ENCODE measurements at regions not wholly inside any gene's neighbourhood (a gene's known extent, or its start where the extent isn't known, plus 50 kb on each side); places are given as distances from the start of the nearest gene placed in this dataset.
A peak's percentile ranks its signal among the peaks of the same experiment; 100 is the strongest.

DNA sequence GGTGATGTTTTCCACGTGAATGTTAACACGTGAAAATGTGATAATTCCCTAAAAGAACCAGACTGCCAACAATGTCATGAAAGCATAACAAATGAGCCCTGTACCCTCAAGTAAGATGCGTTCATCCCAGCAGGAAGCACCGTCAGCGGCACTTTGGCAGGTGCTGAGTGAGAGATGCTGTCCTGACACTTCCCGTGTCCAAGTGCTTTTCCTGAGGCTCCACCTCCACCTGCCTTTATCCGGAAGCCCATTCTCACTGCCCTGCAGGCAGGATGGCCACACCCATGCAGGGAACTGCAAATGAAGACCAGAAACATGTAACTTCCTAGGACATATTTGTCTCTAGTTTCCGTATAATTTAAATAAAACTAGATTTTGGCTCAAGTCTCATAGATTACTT is 238.0 kb upstream of the IRX2 start:
- no peak overlapping the region for H3K27ac ChIP-seq (ENCODE audit: low read depth in 1 of 2, low read length in 2 of 2)
- no peaks in the 10 kb centered on the region for H4K20me1 ChIP-seq (ENCODE audit: insufficient read depth, low read length)
- H3K79me2 ChIP-seq (ENCODE audit: insufficient read depth, low read length): no peaks in the 10 kb centered on the region
- no peak overlapping the region for H2AFZ ChIP-seq (ENCODE audit: insufficient read depth, low read depth, low read length, poor library complexity, severe bottlenecking)
- no peak overlapping the region for H3K4me2 ChIP-seq (replicated peaks; ENCODE audit: extremely low read depth, low read length, poor library complexity, severe bottlenecking)
- no peaks in the 10 kb centered on the region for H3K36me3 Mint-ChIP-seq
- H3K4me3 Mint-ChIP-seq: no peak overlapping the region
- H3K27me3 Mint-ChIP-seq (ENCODE audit: low read depth in 3 of 3): no peaks in the 10 kb centered on the region
- TF ChIP-seq, protein P1, sequence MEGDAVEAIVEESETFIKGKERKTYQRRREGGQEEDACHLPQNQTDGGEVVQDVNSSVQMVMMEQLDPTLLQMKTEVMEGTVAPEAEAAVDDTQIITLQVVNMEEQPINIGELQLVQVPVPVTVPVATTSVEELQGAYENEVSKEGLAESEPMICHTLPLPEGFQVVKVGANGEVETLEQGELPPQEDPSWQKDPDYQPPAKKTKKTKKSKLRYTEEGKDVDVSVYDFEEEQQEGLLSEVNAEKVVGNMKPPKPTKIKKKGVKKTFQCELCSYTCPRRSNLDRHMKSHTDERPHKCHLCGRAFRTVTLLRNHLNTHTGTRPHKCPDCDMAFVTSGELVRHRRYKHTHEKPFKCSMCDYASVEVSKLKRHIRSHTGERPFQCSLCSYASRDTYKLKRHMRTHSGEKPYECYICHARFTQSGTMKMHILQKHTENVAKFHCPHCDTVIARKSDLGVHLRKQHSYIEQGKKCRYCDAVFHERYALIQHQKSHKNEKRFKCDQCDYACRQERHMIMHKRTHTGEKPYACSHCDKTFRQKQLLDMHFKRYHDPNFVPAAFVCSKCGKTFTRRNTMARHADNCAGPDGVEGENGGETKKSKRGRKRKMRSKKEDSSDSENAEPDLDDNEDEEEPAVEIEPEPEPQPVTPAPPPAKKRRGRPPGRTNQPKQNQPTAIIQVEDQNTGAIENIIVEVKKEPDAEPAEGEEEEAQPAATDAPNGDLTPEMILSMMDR (IDR thresholded peaks at IDR 0.05): no peak
- no peaks in the 10 kb centered on the region for H3K4me1 ChIP-seq (ENCODE audit: control insufficient read depth in 1 of 2, insufficient read depth in 2 of 2, low read length in 2 of 2)
- intact Hi-C loops (cut with micrococcal nuclease): no loop called here
- no peaks in the 10 kb centered on the region for H3K27me3 ChIP-seq (ENCODE audit: control insufficient read depth in 2 of 2, insufficient read depth in 2 of 2, low read length in 2 of 2)
- no peak overlapping the region for H3K9ac ChIP-seq (ENCODE audit: insufficient read depth, low read length, poor library complexity, severe bottlenecking)
- no peaks in the 10 kb centered on the region for H3K36me3 ChIP-seq (replicated peaks in 1 of 2; ENCODE audit: control insufficient read depth in 1 of 2, insufficient read depth in 2 of 2, low read length in 2 of 2)
- peaks cover 1 to 14% (median 8%) of the 10 kb centered on the region in 7 donors for H3K9me3 Mint-ChIP-seq
- WGBS (ENCODE audit: insufficient coverage): 69% methylated on average over 5 of the region's 8 CpGs
- peaks cover 1 to 14% of the 10 kb centered on the region in 2 donors for H3K9me3 ChIP-seq (replicated peaks in 1 of 2; ENCODE audit: control insufficient read depth in 1 of 2, insufficient read depth in 1 of 2, low read length in 2 of 2)
- H3K4me1 Mint-ChIP-seq: no peaks in the 10 kb centered on the region
- no peak for DNase-seq
- H3K27ac Mint-ChIP-seq: no peak overlapping the region
- H3K4me3 ChIP-seq (replicated peaks in 1 of 3; ENCODE audit: low read depth in 2 of 3, low read length in 3 of 3): no peak overlapping the region

DNA sequence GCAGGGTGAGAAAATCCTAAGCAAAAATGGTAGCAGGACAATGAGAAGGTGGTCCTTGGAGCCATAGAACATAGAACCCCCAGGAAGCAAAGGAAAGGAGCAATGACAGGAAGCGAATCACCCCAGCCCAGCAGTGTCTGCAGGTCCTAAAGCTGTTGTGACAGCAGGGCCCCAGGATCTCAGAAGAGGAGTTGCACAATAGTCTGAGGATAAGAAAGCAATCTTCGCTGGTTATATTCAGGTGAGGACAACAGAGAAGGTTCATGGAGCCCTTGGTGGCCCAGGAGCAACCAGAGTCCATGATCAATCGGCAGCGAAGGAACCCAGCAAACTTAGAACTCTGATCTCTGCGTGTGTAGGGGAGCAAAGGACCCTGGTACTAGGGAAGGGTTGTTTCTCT is 234.8 kb upstream of the IRX2 start:
- no peak overlapping the region for H3K4me2 ChIP-seq (replicated peaks; ENCODE audit: extremely low read depth, low read length, poor library complexity, severe bottlenecking)
- peak overlapping the region in 2 of 7 donors; percentile 6 to 60 for H3K27ac Mint-ChIP-seq
- no peaks in the 10 kb centered on the region for H3K36me3 ChIP-seq (replicated peaks in 1 of 2; ENCODE audit: control insufficient read depth in 1 of 2, insufficient read depth in 2 of 2, low read length in 2 of 2)
- no peaks in the 10 kb centered on the region for H3K4me1 Mint-ChIP-seq
- H3K4me3 Mint-ChIP-seq: no peak overlapping the region
- no peaks in the 10 kb centered on the region for H3K36me3 Mint-ChIP-seq
- peaks cover 2 to 24% (median 12%) of the 10 kb centered on the region in 7 donors for H3K9me3 Mint-ChIP-seq
- H3K79me2 ChIP-seq (ENCODE audit: insufficient read depth, low read length): no peaks in the 10 kb centered on the region
- no peaks in the 10 kb centered on the region for H3K27me3 ChIP-seq (ENCODE audit: control insufficient read depth in 2 of 2, insufficient read depth in 2 of 2, low read length in 2 of 2)
- no peak overlapping the region for H3K4me3 ChIP-seq (replicated peaks in 1 of 3; ENCODE audit: low read depth in 2 of 3, low read length in 3 of 3)
- no peaks in the 10 kb centered on the region for H3K27me3 Mint-ChIP-seq (ENCODE audit: low read depth in 3 of 3)
- no peak for DNase-seq
- 98% methylated on average over 4 of the region's 5 CpGs for WGBS (ENCODE audit: insufficient coverage)
- no peaks in the 10 kb centered on the region for H4K20me1 ChIP-seq (ENCODE audit: insufficient read depth, low read length)
- no peak overlapping the region for H2AFZ ChIP-seq (ENCODE audit: insufficient read depth, low read depth, low read length, poor library complexity, severe bottlenecking)
- H3K27ac ChIP-seq (ENCODE audit: low read depth in 1 of 2, low read length in 2 of 2): no peak overlapping the region
- H3K4me1 ChIP-seq (ENCODE audit: control insufficient read depth in 1 of 2, insufficient read depth in 2 of 2, low read length in 2 of 2): no peaks in the 10 kb centered on the region
- peaks cover 29% of the 10 kb centered on the region in 2 donors for H3K9me3 ChIP-seq (replicated peaks in 1 of 2; ENCODE audit: control insufficient read depth in 1 of 2, insufficient read depth in 1 of 2, low read length in 2 of 2)
- TF ChIP-seq, protein P1 (IDR thresholded peaks at IDR 0.05): no peak
- H3K9ac ChIP-seq (ENCODE audit: insufficient read depth, low read length, poor library complexity, severe bottlenecking): no peak overlapping the region
- intact Hi-C loops (cut with micrococcal nuclease): no loop called here
